ENCODE measurements at regions not wholly inside any gene's neighbourhood (a gene's known extent, or its start where the extent isn't known, plus 50 kb on each side); places are given as distances from the start of the nearest gene placed in this dataset.

GRCh38 chr11:110774138-110775014 is 62.1 kb upstream of the ARHGAP20 start:
- DNase-seq, result no peak

DNA sequence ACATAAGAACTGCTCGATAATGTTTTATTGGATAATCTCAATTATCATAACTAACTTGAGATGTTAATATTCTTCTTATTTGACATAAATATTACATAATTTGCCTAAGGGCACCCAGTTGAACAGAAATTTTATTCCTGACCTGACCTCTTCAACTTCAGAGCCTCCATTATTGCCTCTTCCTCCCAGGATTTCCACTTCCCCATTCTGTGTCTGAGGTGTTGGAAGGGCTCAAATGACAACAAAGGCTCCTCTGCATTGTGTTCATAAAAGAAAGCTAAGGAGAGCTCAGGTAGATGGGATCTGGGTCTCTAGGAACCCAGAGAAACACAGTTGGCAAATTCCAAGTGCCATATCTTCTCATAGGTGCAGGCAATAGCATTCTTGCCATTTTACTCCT is 61.2 kb upstream of the ARHGAP20 start:
- DNase-seq, result no peak

GRCh38 chr11:110772863-110773262 is 60.6 kb upstream of the ARHGAP20 start:
- no peak for DNase-seq

- DNase-seq, result no peak
Observed at GRCh38 chr11:110766316-110766715, 54.1 kb upstream of the ARHGAP20 start.

- no peak for DNase-seq
Observed at GRCh38 chr11:110764485-110764884, 52.2 kb upstream of the ARHGAP20 start.

DNA sequence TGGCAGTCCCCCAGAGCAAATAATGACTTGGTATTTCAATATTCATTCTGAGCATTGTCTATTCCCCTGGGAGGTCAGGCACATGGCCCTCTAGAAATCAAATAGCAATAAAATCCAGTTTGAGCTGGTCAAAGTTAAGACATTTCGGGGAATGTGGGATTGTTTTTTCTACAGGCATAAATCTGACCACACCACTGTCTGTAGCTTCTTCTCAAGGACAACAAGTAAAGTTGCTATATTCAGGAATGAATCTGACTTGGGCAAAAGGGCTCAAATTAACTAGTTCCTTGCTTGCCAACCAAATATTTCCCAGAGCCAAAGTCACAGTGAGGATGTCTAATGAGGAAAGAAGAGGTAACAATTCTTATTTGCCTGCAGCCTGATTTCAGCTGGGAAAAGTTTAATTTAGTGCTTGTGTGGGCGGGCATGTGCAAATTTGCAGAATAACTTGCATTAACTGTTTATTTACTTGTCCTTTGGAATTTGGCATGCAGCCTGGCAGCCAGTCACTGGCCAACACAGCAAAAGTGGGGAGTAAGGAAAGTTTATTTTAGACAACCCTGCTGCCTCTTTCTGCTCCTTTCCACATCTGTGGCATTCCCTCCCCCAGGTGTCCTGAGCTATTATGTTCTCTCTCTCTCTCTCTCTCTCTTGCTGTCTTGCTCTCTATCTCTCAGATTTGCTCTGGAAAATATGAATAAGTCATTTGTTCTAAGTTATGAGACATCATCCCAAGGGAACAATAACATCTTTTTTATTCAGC is 51.2 kb upstream of the ARHGAP20 start:
- peak in 1 of 3 experiments; percentile 34 for DNase-seq

DNA sequence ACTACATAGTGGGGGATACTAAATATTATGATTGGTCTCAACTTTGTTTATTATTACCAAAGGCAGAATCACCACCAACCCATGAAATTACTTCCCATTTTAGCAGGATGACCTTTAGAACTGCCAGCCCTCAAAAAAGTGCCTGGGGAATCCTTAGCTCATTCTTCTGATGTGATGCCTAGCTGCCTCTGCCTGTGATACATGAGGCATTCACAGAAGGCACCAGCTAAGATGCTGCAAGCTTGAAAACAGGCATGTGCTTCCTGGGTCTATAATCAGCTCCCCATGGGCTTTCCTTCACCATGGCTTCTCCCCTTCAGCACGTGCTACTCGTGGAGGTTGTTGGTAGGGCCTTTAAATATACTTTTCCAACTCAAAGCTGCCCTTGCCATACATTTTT is 50.4 kb upstream of the ARHGAP20 start:
- no peak for DNase-seq

All from NCI-H1417 (cell line).